B cell (primary cell): ENCODE measurements at regions not wholly inside any gene's neighbourhood (a gene's known extent, or its start where the extent isn't known, plus 50 kb on each side); places are given as distances from the start of the nearest gene placed in this dataset.

Source experiments
- ATAC-seq: fragments of 200-7000 bp; cut with Tn5 transposase; one replicate; pipeline ENCODE4 v1.10.0; 2021; ENCODE audit warnings: low read depth, mild to moderate bottlenecking, moderate number of reproducible peaks, moderate library complexity
- CTCF ChIA-PET: fragments of 350-600 bp; sonication (Branson Sonifier 250); formaldehyde crosslinking; loops from one replicate; lab custom pipeline; 2021; ENCODE audit warnings: antibody characterized with exemption, inconsistent platforms; lab: Charles Lee
- POLR2A ChIA-PET: fragments of 350-600 bp; sonication (Branson Sonifier 250); formaldehyde crosslinking; loops from one replicate; lab custom pipeline; 2021; ENCODE audit warnings: antibody characterized with exemption; lab: Charles Lee
- DNase-seq: peaks from one replicate; pipeline ENCODE4 v3.0.0; 2013
- H2AFZ ChIP-seq: 2 replicates; pipeline ENCODE4 v1.6.1; 2012; ENCODE audit warnings: mild to moderate bottlenecking, low read depth, low read length; ENCODE audit not compliant: insufficient read depth, poor library complexity, severe bottlenecking
- H3K27ac ChIP-seq, 2 donors: 1 replicate in 1 of 2; 2 replicates in 1 of 2; pipeline ENCODE4 v1.5.1; 2012 to 2013; ENCODE audit warnings: low read length in 2 of 2, mild to moderate bottlenecking in 2 of 2, moderate library complexity in 1 of 2
- H3K27me3 ChIP-seq, 4 experiments: fragments of 200-600 bp in 1 of 4; sonication (generic) in 1 of 4; replicated peaks in 1 of 4; 1 replicate in 2 of 4; 2 replicates in 2 of 4; pipeline versions ENCODE4 v1.6.1 to v1.7.0; 2013 to 2016; ENCODE audit warnings: low read length in 3 of 4, mild to moderate bottlenecking in 2 of 4, mixed read lengths in 1 of 4, moderate library complexity in 1 of 4; ENCODE audit not compliant: insufficient read depth in 4 of 4, control insufficient read depth in 3 of 4; ENCODE audit errors: control extremely low read depth in 1 of 4
- H3K36me3 ChIP-seq, 2 experiments: replicated peaks in 1 of 2; 1 replicate in 1 of 2; 2 replicates in 1 of 2; pipeline versions ENCODE4 v1.6.1 to v1.7.1; 2013; ENCODE audit warnings: low read length in 1 of 2; ENCODE audit not compliant: insufficient read depth in 2 of 2, control insufficient read depth in 1 of 2; ENCODE audit errors: control extremely low read depth in 1 of 2, extremely low read depth in 1 of 2
- H3K4me1 ChIP-seq, 2 donors: fragments of 200-600 bp in 1 of 2; sonication (generic) in 1 of 2; 1 replicate in 1 of 2; 2 replicates in 1 of 2; pipeline versions ENCODE4 v1.5.1 to v1.6.1; 2013 to 2017; ENCODE audit warnings: low read length in 2 of 2; ENCODE audit not compliant: control insufficient read depth in 2 of 2, insufficient read depth in 2 of 2
- H3K4me2 ChIP-seq: replicated peaks from 2 replicates; pipeline ENCODE3; 2012; ENCODE audit warnings: mild to moderate bottlenecking, low read depth, low read length; ENCODE audit not compliant: poor library complexity, severe bottlenecking
- H3K4me3 ChIP-seq, 5 experiments: fragments of 200-600 bp in 1 of 5; sonication (generic) in 1 of 5; 1 replicate in 3 of 5; 2 replicates in 2 of 5; pipeline versions ENCODE4 v1.5.1 to v1.7.0; 2011 to 2016; ENCODE audit warnings: low read length in 4 of 5, mild to moderate bottlenecking in 4 of 5, low read depth in 2 of 5, control low read depth in 1 of 5, moderate library complexity in 1 of 5; ENCODE audit not compliant: insufficient read depth in 1 of 5; ENCODE audit errors: control extremely low read depth in 1 of 5, extremely low read depth in 1 of 5
- H3K79me2 ChIP-seq: fragments of 200-600 bp; sonication (generic); one replicate; pipeline ENCODE4 v1.6.0; 2016; ENCODE audit warnings: low read length; ENCODE audit not compliant: control insufficient read depth, insufficient read depth
- H3K9ac ChIP-seq: fragments of 200-600 bp; sonication (generic); 2 replicates; pipeline ENCODE4 v1.6.1; 2017; ENCODE audit warnings: mild to moderate bottlenecking, low read length, moderate library complexity
- H3K9me3 ChIP-seq, 3 donors: one replicate each; pipeline versions ENCODE4 v1.6.1 to v1.7.1; 2013; ENCODE audit warnings: low read length in 2 of 3; ENCODE audit not compliant: control insufficient read depth in 2 of 3, insufficient read depth in 1 of 3; ENCODE audit errors: control extremely low read depth in 1 of 3
- H4K20me1 ChIP-seq: 2 replicates; pipeline ENCODE4 v1.6.0; 2012; ENCODE audit warnings: mild to moderate bottlenecking, low read length; ENCODE audit not compliant: insufficient read depth, control insufficient read depth, poor library complexity, severe bottlenecking
- H3K27ac Mint-ChIP-seq: one replicate; pipeline ENCODE4 v1.8.0; 2021; ENCODE audit warnings: mixed read lengths
- H3K27me3 Mint-ChIP-seq: one replicate; pipeline ENCODE4 v1.8.0; 2021; ENCODE audit warnings: mixed read lengths
- H3K4me1 Mint-ChIP-seq: one replicate; pipeline ENCODE4 v1.8.0; 2021; ENCODE audit warnings: mixed read lengths
- H3K4me3 Mint-ChIP-seq: one replicate; pipeline ENCODE4 v1.8.0; 2021; ENCODE audit warnings: mixed read lengths
- H3K9me3 Mint-ChIP-seq: one replicate; pipeline ENCODE4 v1.8.0; 2022; ENCODE audit warnings: mixed read lengths; ENCODE audit not compliant: insufficient read depth
- EZH2 ChIP-seq: IDR thresholded peaks from 2 replicates; pipeline ENCODE4 v1.6.1; 2012; ENCODE audit warnings: borderline replicate concordance, low read depth, mild to moderate bottlenecking, moderate library complexity, low read length; ENCODE audit not compliant: insufficient read depth, poor library complexity, severe bottlenecking
- WGBS: methylation state at CpG from one replicate; pipeline ENCODE4 v1.1.5; 2013; ENCODE audit warnings: missing lambda C conversion rate; ENCODE audit not compliant: insufficient coverage; 5-methylcytosine and 5-hydroxymethylcytosine counted together
- intact Hi-C: fragments of 100-400 bp; cut with micrococcal nuclease; formaldehyde crosslinking; loops from one replicate; pipeline ENCODE4 v1.10.0; 2022
- TF ChIP-seq, protein P1 (sequence below): fragments of 200-600 bp; IDR thresholded peaks from one replicate; pipeline ENCODE4 v1.8.0; 2022; ENCODE audit warnings: antibody characterized with exemption, mild to moderate bottlenecking

DNA sequence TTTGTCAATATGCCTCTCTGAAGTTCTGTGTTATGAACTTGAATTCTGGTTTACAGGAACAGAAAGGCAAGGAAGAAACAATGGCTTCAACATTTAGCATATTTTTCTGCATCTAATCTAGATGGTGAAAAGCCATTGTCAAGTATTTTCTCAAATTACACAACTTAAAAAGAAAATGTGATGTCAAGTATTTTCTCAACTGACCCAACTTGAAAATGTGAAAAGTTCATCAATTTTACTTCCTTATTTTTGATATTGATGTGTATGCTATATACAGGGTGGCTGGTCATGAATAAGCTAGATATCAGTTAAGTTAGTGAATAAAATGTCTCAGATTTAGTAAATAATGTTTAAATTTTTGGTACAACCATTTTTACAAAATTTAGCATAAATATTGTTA lies 196.7 kb downstream of the ALX1 start:
- no peaks in the 10 kb centered on the region for H3K27me3 Mint-ChIP-seq
- TF ChIP-seq, protein P1, sequence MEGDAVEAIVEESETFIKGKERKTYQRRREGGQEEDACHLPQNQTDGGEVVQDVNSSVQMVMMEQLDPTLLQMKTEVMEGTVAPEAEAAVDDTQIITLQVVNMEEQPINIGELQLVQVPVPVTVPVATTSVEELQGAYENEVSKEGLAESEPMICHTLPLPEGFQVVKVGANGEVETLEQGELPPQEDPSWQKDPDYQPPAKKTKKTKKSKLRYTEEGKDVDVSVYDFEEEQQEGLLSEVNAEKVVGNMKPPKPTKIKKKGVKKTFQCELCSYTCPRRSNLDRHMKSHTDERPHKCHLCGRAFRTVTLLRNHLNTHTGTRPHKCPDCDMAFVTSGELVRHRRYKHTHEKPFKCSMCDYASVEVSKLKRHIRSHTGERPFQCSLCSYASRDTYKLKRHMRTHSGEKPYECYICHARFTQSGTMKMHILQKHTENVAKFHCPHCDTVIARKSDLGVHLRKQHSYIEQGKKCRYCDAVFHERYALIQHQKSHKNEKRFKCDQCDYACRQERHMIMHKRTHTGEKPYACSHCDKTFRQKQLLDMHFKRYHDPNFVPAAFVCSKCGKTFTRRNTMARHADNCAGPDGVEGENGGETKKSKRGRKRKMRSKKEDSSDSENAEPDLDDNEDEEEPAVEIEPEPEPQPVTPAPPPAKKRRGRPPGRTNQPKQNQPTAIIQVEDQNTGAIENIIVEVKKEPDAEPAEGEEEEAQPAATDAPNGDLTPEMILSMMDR, result no peak
- TF ChIP-seq EZH2, result no peak
- H3K9ac ChIP-seq, result no peak overlapping the region
- ChIA-PET POLR2A (no interaction called here), CTCF (no interaction called here)
- DNase-seq, result no peak
- intact Hi-C loops, result no loop called here
- no peaks in the 10 kb centered on the region for H3K4me1 ChIP-seq
- no peak overlapping the region for H3K4me3 Mint-ChIP-seq
- H3K79me2 ChIP-seq, result no peaks in the 10 kb centered on the region
- no peak overlapping the region for H3K27ac Mint-ChIP-seq
- ATAC-seq, result no peak
- H3K9me3 ChIP-seq, result no peaks in the 10 kb centered on the region
- H3K9me3 Mint-ChIP-seq, result no peaks in the 10 kb centered on the region
- no peak overlapping the region for H3K27ac ChIP-seq
- H4K20me1 ChIP-seq, result no peaks in the 10 kb centered on the region
- H3K36me3 ChIP-seq, result no peaks in the 10 kb centered on the region
- no peak overlapping the region for H3K4me3 ChIP-seq
- no peaks in the 10 kb centered on the region for H3K27me3 ChIP-seq
- H3K4me1 Mint-ChIP-seq, result no peaks in the 10 kb centered on the region
- H2AFZ ChIP-seq, result no peak overlapping the region
- no peak overlapping the region for H3K4me2 ChIP-seq

DNA sequence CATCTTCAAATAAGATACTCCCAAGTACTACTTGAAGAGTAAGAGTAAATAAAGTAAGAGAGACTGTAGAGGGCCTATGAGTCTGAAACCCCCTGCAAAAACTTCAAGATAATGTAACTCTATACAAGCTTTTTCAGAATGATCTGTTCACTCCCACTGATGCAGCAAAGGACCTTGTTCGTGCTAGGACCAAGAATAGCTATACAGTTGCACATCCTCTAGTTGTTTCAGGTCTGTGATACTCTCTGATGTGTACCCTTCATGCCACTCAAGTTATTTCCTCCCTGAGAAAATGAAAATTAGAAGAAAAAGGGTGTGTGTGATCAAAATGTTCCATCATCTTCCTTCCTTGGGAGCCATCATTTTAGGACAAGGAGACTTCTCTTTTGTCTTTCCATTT lies 204.4 kb downstream of the ALX1 start:
- no peaks in the 10 kb centered on the region for H3K27me3 Mint-ChIP-seq
- no peaks in the 10 kb centered on the region for H3K9me3 Mint-ChIP-seq
- ChIA-PET CTCF (no interaction called here), POLR2A (no interaction called here)
- no peak overlapping the region for H3K27ac Mint-ChIP-seq
- no peak overlapping the region for H3K4me3 ChIP-seq
- no peak overlapping the region for H2AFZ ChIP-seq
- no peak overlapping the region for H3K9ac ChIP-seq
- no peaks in the 10 kb centered on the region for H3K4me1 Mint-ChIP-seq
- H3K27me3 ChIP-seq, result no peaks in the 10 kb centered on the region
- WGBS, result no CpG with 5 or more reads among the region's 1 CpG
- H4K20me1 ChIP-seq, result no peaks in the 10 kb centered on the region
- no peaks in the 10 kb centered on the region for H3K9me3 ChIP-seq
- no peaks in the 10 kb centered on the region for H3K79me2 ChIP-seq
- no peak overlapping the region for H3K4me2 ChIP-seq
- no peak overlapping the region for H3K4me3 Mint-ChIP-seq
- DNase-seq, result no peak
- H3K27ac ChIP-seq, result no peak overlapping the region
- H3K36me3 ChIP-seq, result no peaks in the 10 kb centered on the region
- TF ChIP-seq, protein P1, result no peak
- TF ChIP-seq EZH2, result no peak
- intact Hi-C loops, result no loop called here
- ATAC-seq, result no peak
- no peaks in the 10 kb centered on the region for H3K4me1 ChIP-seq
